ENCODE measurements at regions not wholly inside any gene's neighbourhood (a gene's known extent, or its start where the extent isn't known, plus 50 kb on each side); places are given as distances from the start of the nearest gene placed in this dataset.

GRCh38 chr9:129330711-129331492, 152.8 kb upstream of the IER5L start:
- DNase-seq (ENCODE audit: low read depth in 2 of 2) = no peak

DNA sequence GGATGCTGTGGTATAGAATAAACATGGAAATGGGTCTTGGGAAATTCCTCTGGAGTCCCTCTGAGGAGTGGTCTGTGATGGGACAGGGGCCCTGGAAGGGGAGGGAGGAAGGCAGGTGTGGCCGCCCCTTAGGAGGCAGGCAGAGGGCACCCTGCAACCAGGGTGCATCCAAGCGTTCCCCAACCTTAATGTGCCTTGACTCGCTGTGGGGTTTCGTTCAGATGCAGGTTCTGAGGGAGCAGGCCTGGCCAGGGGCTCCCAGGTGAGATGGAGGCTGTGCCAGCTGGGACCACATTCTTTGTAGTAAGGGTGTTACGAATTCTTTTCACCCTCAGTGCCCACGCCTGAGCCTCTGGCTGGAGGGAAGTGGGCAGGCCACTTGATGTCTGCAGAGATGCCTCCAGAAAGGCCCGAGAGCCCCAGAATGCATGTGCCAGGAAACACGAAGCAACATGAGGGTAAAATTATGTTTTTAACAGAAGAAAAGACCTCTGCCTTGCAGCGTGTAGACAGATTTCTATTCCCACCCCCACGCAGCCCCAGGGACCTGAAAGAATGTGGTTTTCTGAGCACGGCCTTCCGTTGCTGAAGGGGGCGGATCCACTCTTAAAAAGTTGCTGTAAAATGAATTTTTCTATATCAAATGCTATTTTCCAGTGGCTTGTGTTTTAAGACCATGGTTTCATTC, 150.4 kb upstream of the IER5L start:
- no peak for DNase-seq (ENCODE audit: low read depth in 2 of 2)

GRCh38 chr9:129327552-129328328, 149.7 kb upstream of the IER5L start:
- DNase-seq (ENCODE audit: low read depth in 2 of 2) = no peak

- DNase-seq (ENCODE audit: low read depth in 2 of 2) = no peak
These were observed 148.3 kb upstream of the IER5L start for GRCh38 chr9:129326061-129327005.

GRCh38 chr9:129324808-129325502, 146.9 kb upstream of the IER5L start:
- no peak for DNase-seq (ENCODE audit: low read depth in 2 of 2)

GRCh38 chr9:129323999-129324553, 146.0 kb upstream of the IER5L start:
- DNase-seq (ENCODE audit: low read depth in 2 of 2) = no peak

DNA sequence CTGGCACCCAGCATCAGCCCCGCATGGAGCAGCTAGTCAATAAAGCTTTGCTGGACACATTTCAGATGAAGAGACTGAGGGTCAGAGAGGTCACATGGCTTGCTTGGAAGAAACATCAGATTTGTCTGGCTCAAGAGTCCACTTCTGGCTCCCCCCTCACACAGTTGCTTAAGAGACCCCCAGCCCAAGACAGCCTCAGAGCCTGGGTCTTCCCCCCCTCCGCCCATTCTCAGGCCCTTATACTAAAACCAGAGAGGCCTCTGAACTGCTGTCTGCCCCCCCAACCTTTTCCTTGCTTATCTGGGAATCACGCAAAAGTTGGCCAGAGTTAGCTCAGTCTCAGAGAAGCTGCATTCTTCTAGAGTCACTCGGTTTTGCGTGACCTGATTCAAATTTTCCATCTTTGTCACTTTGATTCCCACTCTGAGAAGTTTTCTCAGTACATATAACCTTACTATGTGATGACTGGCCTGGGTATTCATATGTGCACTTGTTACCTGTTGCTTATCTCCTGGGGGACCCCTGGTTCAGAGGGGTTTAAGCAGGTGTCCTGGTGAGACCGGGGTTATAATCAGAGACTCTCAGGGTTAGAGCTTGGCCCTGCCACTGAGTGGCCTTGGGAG, 145.4 kb upstream of the IER5L start:
- no peak for DNase-seq (ENCODE audit: low read depth in 2 of 2)

- DNase-seq (ENCODE audit: low read depth in 2 of 2) = no peak
These were observed 144.7 kb upstream of the IER5L start for GRCh38 chr9:129322641-129323375.

- DNase-seq (ENCODE audit: low read depth in 2 of 2) = no peak
These were observed 144.1 kb upstream of the IER5L start for GRCh38 chr9:129322022-129322621.

DNA sequence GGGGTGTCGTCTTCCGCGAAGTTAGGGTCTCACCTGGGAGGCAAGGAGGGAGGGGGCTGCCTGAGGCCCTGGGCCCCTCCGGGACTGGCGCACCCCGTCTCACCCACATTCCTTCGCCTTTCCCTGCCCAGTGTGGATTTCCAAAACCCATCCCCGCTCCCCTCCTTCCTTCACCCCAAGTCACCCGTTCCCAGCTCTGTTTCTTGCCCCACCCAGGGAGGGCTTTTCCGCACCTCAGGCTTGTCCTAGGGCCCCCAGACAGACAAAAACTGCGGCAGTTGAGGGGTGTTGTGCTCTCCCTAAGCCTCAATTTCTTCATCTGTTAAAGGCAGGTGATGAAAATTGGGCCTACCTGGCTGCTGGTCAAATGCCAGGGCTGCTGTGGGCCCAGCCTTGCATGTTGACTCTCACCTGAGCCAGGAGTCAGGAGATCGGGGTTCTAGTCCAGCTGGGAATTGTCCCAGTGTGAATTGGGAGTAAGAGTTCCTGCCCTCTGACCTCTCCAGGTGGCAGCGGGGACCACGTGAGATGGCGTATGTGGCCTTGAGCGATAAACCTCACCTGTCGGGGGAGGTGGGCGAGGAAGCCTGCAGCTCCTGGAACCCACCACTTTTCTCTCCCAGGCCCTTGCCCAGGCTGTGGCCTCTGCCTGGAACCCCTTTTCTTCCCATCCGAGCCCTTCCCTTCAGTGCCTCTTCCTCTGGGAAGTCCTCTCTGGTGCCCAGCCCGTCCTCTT, 143.4 kb upstream of the IER5L start:
- no peak for DNase-seq (ENCODE audit: low read depth in 2 of 2)

GRCh38 chr9:129320575-129321285, 142.7 kb upstream of the IER5L start:
- peak in 1 of 2 donors; percentile 39 for DNase-seq (ENCODE audit: low read depth in 2 of 2)

DNA sequence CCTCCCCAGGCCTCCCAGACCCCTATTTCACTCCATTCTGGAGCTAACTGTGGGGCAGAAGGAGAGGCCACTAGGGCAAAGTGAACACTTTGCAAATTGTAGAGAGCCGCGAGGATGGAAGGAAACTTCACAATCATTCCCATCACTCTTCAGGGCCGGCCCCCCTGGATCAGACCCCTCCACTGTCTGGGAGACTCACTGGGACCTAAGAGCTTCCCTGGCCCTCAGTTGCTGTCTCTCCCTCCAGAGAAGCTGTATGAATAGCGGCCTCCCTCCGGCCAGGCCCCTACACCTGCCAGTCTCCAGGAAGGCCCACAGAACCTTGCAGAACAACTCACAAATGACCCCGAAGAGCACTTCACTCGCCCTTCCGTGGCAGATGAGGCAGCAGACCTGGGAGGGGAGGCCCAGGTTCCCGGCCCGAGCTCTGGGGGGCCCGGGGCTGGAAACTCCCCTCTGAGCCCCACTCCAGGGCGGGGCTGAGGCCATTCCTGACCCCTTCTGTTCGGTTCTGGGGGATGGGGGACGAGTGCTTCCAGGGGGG, 141.9 kb upstream of the IER5L start:
- DNase-seq (ENCODE audit: low read depth in 2 of 2) = no peak

- DNase-seq (ENCODE audit: low read depth in 2 of 2) = no peak
These were observed 141.2 kb upstream of the IER5L start for GRCh38 chr9:129319076-129319937.

DNA sequence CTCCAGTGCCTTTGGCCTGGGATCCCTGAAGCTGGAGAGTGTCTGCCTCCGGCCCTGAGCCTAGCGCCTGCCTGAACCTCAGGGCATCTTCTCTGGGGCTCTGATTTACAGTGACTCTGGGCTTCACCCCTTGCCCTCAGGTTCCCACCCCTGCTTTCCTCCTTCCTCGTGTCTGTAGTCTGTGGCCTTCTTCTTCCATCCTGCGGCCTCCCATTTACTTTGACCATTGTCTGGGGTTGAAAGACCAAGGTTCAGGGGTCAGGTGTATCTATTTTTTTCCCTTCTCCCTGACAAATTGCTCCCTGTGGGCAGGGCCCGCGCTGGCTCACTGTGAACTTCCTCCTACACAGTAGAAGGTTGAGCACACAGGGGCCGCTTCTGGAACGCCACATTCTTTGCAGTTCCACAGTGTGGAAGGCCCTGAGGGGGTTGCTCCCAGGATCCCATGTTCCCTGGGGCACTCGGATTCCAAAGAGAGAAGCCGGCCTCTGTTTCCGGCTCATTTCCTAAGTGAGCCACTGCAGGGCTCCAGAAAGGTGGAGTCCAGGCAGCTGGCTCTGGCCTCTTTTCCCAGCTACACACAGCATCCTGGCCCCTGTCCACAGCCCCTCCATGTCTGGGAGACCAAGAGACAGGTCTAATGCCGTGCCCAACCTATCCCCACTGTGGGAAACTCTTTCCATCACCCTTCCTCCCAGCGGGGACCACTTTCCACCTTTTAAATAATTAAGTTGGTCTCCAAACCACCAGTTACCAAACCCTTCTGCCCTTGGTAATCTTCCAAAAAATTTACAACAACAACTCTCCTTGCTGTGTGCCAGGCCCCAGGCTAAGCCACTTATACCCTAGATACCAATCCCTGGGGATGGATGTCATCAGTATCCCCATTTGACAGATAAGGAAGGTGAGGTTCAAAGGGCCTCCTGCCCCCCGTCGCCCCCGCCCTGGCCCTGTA, 140.3 kb upstream of the IER5L start:
- no peak for DNase-seq (ENCODE audit: low read depth in 2 of 2)
